ENCODE measurements at regions not wholly inside any gene's neighbourhood (a gene's known extent, or its start where the extent isn't known, plus 50 kb on each side); places are given as distances from the start of the nearest gene placed in this dataset.

- no peak for DNase-seq
Measured at GRCh38 chr7:85883-86515, 106.4 kb upstream of the FAM20C start.

GRCh38 chr7:86629-87028 lies 105.7 kb upstream of the FAM20C start:
- DNase-seq: no peak

- DNase-seq: no peak
Measured at GRCh38 chr7:87047-87446, 105.3 kb upstream of the FAM20C start.

- DNase-seq: no peak
Measured at GRCh38 chr7:87671-88070, 104.7 kb upstream of the FAM20C start.

GRCh38 chr7:88095-88926 lies 104.1 kb upstream of the FAM20C start:
- no peak for DNase-seq

GRCh38 chr7:88927-89231 lies 103.5 kb upstream of the FAM20C start:
- no peak for DNase-seq

- no peak for DNase-seq
Measured at GRCh38 chr7:89232-90019, 102.9 kb upstream of the FAM20C start.

- DNase-seq: no peak
Measured at GRCh38 chr7:90111-91063, 102.0 kb upstream of the FAM20C start.

GRCh38 chr7:91396-92175 lies 100.8 kb upstream of the FAM20C start:
- DNase-seq: no peak

GRCh38 chr7:92231-92674 lies 100.1 kb upstream of the FAM20C start:
- no peak for DNase-seq

GRCh38 chr7:92888-93672 lies 99.3 kb upstream of the FAM20C start:
- no peak for DNase-seq

GRCh38 chr7:94251-94801 lies 98.0 kb upstream of the FAM20C start:
- DNase-seq: no peak

GRCh38 chr7:95180-95862 lies 97.0 kb upstream of the FAM20C start:
- no peak for DNase-seq

- no peak for DNase-seq
Measured at GRCh38 chr7:95863-96260, 96.5 kb upstream of the FAM20C start.

- no peak for DNase-seq
Measured at GRCh38 chr7:96861-97260, 95.5 kb upstream of the FAM20C start.

- no peak for DNase-seq
Measured at GRCh38 chr7:97310-97841, 95.0 kb upstream of the FAM20C start.

GRCh38 chr7:101146-102046 lies 91.0 kb upstream of the FAM20C start:
- DNase-seq: no peak

GRCh38 chr7:102047-102711 lies 90.2 kb upstream of the FAM20C start:
- DNase-seq: no peak

All from stimulated activated CD4-positive, alpha-beta T cell treated with anti-CD3 and anti-CD28 coated beads, Interleukin-2, amount 100 ng/mL, for 24 hours (primary cell).